ENCODE measurements at regions not wholly inside any gene's neighbourhood (a gene's known extent, or its start where the extent isn't known, plus 50 kb on each side); places are given as distances from the start of the nearest gene placed in this dataset.

- Histone ChIP-seq H3K9me3 (no peaks in the 10 kb centered on the region), H3K27me3 (no peaks in the 10 kb centered on the region), H3K4me3 (no peak overlapping the region), H3K36me3 (no peaks in the 10 kb centered on the region)
- no peak for DNase-seq
Observed at GRCh38 chrX:98481636-98482035, 1597.9 kb downstream of the RPA4 start.

- no peak for DNase-seq
- Histone ChIP-seq H3K27me3 (no peaks in the 10 kb centered on the region), H3K4me3 (no peak overlapping the region), H3K9me3 (no peaks in the 10 kb centered on the region), H3K36me3 (no peaks in the 10 kb centered on the region)
Observed at GRCh38 chrX:98490670-98491069, 1607.0 kb downstream of the RPA4 start.

- no peak overlapping the region for H3K4me3 ChIP-seq
- no peaks in the 10 kb centered on the region for H3K36me3 ChIP-seq
- DNase-seq: no peak
- H3K9me3 ChIP-seq: no peaks in the 10 kb centered on the region
- no peaks in the 10 kb centered on the region for H3K27me3 ChIP-seq
Observed at GRCh38 chrX:98501426-98501825, 1617.7 kb downstream of the RPA4 start.

GRCh38 chrX:98506907-98507306, 1623.2 kb downstream of the RPA4 start:
- no peaks in the 10 kb centered on the region for H3K36me3 ChIP-seq
- H3K27me3 ChIP-seq: no peaks in the 10 kb centered on the region
- H3K9me3 ChIP-seq: no peaks in the 10 kb centered on the region
- no peak overlapping the region for H3K4me3 ChIP-seq
- DNase-seq: no peak

- H3K9me3 ChIP-seq: no peaks in the 10 kb centered on the region
- H3K27me3 ChIP-seq: no peaks in the 10 kb centered on the region
- H3K4me3 ChIP-seq: no peak overlapping the region
- no peak for DNase-seq
- no peaks in the 10 kb centered on the region for H3K36me3 ChIP-seq
Observed at GRCh38 chrX:98514032-98514431, 1630.3 kb downstream of the RPA4 start.

- no peaks in the 10 kb centered on the region for H3K27me3 ChIP-seq
- no peaks in the 10 kb centered on the region for H3K9me3 ChIP-seq
- no peak for DNase-seq
- no peaks in the 10 kb centered on the region for H3K36me3 ChIP-seq
- no peak overlapping the region for H3K4me3 ChIP-seq
Observed at GRCh38 chrX:98516120-98516519, 1632.4 kb downstream of the RPA4 start.

GRCh38 chrX:98523026-98523425, 1639.3 kb downstream of the RPA4 start:
- Histone ChIP-seq H3K27me3 (no peaks in the 10 kb centered on the region), H3K4me3 (no peak overlapping the region), H3K36me3 (no peaks in the 10 kb centered on the region), H3K9me3 (no peaks in the 10 kb centered on the region)
- no peak for DNase-seq

GRCh38 chrX:98523521-98523920, 1639.8 kb downstream of the RPA4 start:
- Histone ChIP-seq H3K9me3 (no peaks in the 10 kb centered on the region), H3K4me3 (no peak overlapping the region), H3K36me3 (no peaks in the 10 kb centered on the region), H3K27me3 (no peaks in the 10 kb centered on the region)
- no peak for DNase-seq

- Histone ChIP-seq H3K36me3 (no peaks in the 10 kb centered on the region), H3K4me3 (no peak overlapping the region), H3K9me3 (no peaks in the 10 kb centered on the region), H3K27me3 (no peaks in the 10 kb centered on the region)
- no peak for DNase-seq
Observed at GRCh38 chrX:98548519-98548918, 1664.8 kb downstream of the RPA4 start.

GRCh38 chrX:98568795-98569194, 1685.1 kb downstream of the RPA4 start:
- Histone ChIP-seq H3K4me3 (no peak overlapping the region), H3K36me3 (no peaks in the 10 kb centered on the region), H3K27me3 (no peaks in the 10 kb centered on the region), H3K9me3 (no peaks in the 10 kb centered on the region)
- DNase-seq: no peak

- DNase-seq: no peak
- no peaks in the 10 kb centered on the region for H3K36me3 ChIP-seq
- no peak overlapping the region for H3K4me3 ChIP-seq
- no peaks in the 10 kb centered on the region for H3K27me3 ChIP-seq
- no peaks in the 10 kb centered on the region for H3K9me3 ChIP-seq
Observed at GRCh38 chrX:98605941-98606340, 1722.2 kb downstream of the RPA4 start.

GRCh38 chrX:98607739-98608138, 1724.0 kb downstream of the RPA4 start:
- DNase-seq: no peak
- Histone ChIP-seq H3K9me3 (no peaks in the 10 kb centered on the region), H3K27me3 (no peaks in the 10 kb centered on the region), H3K4me3 (no peak overlapping the region), H3K36me3 (no peaks in the 10 kb centered on the region)

- H3K27me3 ChIP-seq: no peaks in the 10 kb centered on the region
- no peak overlapping the region for H3K4me3 ChIP-seq
- no peaks in the 10 kb centered on the region for H3K9me3 ChIP-seq
- no peak for DNase-seq
- H3K36me3 ChIP-seq: no peaks in the 10 kb centered on the region
Observed at GRCh38 chrX:98627645-98628044, 1743.9 kb downstream of the RPA4 start.

- H3K36me3 ChIP-seq: no peaks in the 10 kb centered on the region
- no peaks in the 10 kb centered on the region for H3K27me3 ChIP-seq
- no peaks in the 10 kb centered on the region for H3K9me3 ChIP-seq
- no peak overlapping the region for H3K4me3 ChIP-seq
- DNase-seq: no peak
Observed at GRCh38 chrX:98637451-98637850, 1753.7 kb downstream of the RPA4 start.

GRCh38 chrX:98646351-98646750, 1762.6 kb downstream of the RPA4 start:
- Histone ChIP-seq H3K9me3 (no peaks in the 10 kb centered on the region), H3K36me3 (no peaks in the 10 kb centered on the region), H3K27me3 (no peaks in the 10 kb centered on the region), H3K4me3 (no peak overlapping the region)
- no peak for DNase-seq

GRCh38 chrX:98654565-98654964, 1755.5 kb downstream of the PCDH19 start:
- Histone ChIP-seq H3K4me3 (no peak overlapping the region), H3K27me3 (no peaks in the 10 kb centered on the region), H3K9me3 (no peaks in the 10 kb centered on the region), H3K36me3 (no peaks in the 10 kb centered on the region)
- DNase-seq: no peak
